Lower leg skin (tissue), 4 donors: ENCODE measurements at regions not wholly inside any gene's neighbourhood (a gene's known extent, or its start where the extent isn't known, plus 50 kb on each side); places are given as distances from the start of the nearest gene placed in this dataset.

Source experiments
- DNase-seq, 2 donors: peaks; one replicate each; pipeline ENCODE4 v3.0.0-alpha.2; 2019; ENCODE audit warnings: low spot score in 2 of 2
- H3K4me3 ChIP-seq: fragments of 200-600 bp; sonication (generic); 2 replicates; pipeline ENCODE4 v1.5.1; 2017; ENCODE audit warnings: mild to moderate bottlenecking, low read depth; ENCODE audit not compliant: poor library complexity, severe bottlenecking
- POLR2A ChIP-seq, 2 donors: fragments of 450-650 bp; IDR thresholded peaks; one replicate each; pipeline ENCODE4 v1.6.1; 2016 to 2017; ENCODE audit warnings: antibody characterized with exemption in 2 of 2, mild to moderate bottlenecking in 1 of 2, moderate library complexity in 1 of 2
- WGBS, 2 donors: methylation state at CpG; one replicate each; pipeline ENCODE4 v1.1.5; 2018; 5-methylcytosine and 5-hydroxymethylcytosine counted together
- intact Hi-C: fragments of 100-400 bp; cut with DNase I; formaldehyde crosslinking; loops from one replicate; pipeline ENCODE4 v1.15.0; 2023; ENCODE audit warnings: low total_unique reads
- TF ChIP-seq, protein P1 (sequence below), 3 donors: fragments of 450-650 bp; IDR thresholded peaks; one replicate each; pipeline ENCODE4 v1.5.1; 2016; ENCODE audit warnings: antibody characterized with exemption in 3 of 3, mild to moderate bottlenecking in 3 of 3, moderate library complexity in 2 of 3

DNA sequence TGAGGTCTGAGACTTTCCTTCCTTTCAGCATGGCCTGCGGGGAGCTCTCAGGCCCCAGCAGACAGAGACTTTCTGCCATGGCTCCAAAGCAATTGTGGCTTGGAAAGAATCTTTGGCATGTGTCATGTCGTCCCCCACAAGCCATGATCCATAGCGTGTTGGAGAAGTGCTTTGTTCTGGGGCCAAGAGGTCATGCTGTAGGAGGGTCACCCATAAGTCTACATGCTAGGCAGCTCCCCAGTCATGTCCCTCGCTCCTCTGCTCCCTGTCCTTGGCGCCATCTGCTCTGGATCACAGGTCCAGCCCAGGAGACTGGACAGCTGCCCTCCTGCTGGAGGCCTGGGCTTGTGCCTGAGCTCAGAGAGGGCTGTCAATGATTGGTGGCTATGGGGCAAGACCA, 78.8 kb upstream of the LCLAT1 start:
- H3K4me3 ChIP-seq, result no peak overlapping the region
- TF ChIP-seq, protein P1, sequence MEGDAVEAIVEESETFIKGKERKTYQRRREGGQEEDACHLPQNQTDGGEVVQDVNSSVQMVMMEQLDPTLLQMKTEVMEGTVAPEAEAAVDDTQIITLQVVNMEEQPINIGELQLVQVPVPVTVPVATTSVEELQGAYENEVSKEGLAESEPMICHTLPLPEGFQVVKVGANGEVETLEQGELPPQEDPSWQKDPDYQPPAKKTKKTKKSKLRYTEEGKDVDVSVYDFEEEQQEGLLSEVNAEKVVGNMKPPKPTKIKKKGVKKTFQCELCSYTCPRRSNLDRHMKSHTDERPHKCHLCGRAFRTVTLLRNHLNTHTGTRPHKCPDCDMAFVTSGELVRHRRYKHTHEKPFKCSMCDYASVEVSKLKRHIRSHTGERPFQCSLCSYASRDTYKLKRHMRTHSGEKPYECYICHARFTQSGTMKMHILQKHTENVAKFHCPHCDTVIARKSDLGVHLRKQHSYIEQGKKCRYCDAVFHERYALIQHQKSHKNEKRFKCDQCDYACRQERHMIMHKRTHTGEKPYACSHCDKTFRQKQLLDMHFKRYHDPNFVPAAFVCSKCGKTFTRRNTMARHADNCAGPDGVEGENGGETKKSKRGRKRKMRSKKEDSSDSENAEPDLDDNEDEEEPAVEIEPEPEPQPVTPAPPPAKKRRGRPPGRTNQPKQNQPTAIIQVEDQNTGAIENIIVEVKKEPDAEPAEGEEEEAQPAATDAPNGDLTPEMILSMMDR (IDR thresholded peaks at IDR 0.05), result no peak
- no peak for TF ChIP-seq POLR2A (IDR thresholded peaks at IDR 0.05)
- intact Hi-C loops, result no loop called here
- WGBS, 2 donors, result 58 to 82% methylated on average over 4 to 5 of the region's 5 CpGs
- peak in 1 of 2 donors; percentile 62 for DNase-seq

GRCh38 chr2:30371028-30371689, 75.9 kb upstream of the LCLAT1 start:
- intact Hi-C loops, result no loop called here
- DNase-seq, result no peak
- no peak overlapping the region for H3K4me3 ChIP-seq
- no peak for TF ChIP-seq POLR2A (IDR thresholded peaks at IDR 0.05)
- TF ChIP-seq, protein P1 (IDR thresholded peaks at IDR 0.05), result no peak
- WGBS, 2 donors, result 76 to 82% methylated on average over 2 of the region's 2 CpGs

- H3K4me3 ChIP-seq, result no peak overlapping the region
- peak in 1 of 2 donors; percentile 75 for DNase-seq
- TF ChIP-seq, protein P1 (IDR thresholded peaks at IDR 0.05), result no peak
- no peak for TF ChIP-seq POLR2A (IDR thresholded peaks at IDR 0.05)
- intact Hi-C loops, result no loop called here
- WGBS, 2 donors, result 39% methylated on average over 6 of the region's 6 CpGs
Measured at GRCh38 chr2:30371772-30372373, 75.2 kb upstream of the LCLAT1 start.

GRCh38 chr2:30372826-30373225, 74.2 kb upstream of the LCLAT1 start:
- DNase-seq, result no peak
- TF ChIP-seq, protein P1 (IDR thresholded peaks at IDR 0.05), result no peak
- TF ChIP-seq POLR2A (IDR thresholded peaks at IDR 0.05), result no peak
- no peak overlapping the region for H3K4me3 ChIP-seq
- intact Hi-C loops, result no loop called here

DNA sequence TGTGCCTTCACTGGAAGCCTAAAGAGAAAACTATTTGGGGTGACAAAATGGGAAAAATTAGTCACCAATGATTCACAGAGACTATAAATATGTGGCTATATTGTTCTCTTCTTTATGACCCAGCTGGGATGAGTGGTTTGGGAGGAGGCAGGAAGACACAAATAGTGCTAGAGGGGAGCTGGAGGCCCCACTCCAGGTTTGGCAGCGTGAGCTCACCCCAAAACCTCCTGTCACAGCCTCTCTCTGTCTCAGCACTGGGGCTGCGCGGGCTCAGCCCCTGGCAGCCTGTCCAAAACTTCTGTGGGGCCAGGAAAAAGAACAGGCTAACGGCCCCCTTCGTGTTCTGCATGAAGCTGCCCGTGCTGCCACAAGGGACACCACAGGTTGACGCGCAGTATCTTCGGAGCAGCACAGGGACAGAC, 73.2 kb upstream of the LCLAT1 start:
- H3K4me3 ChIP-seq, result no peak overlapping the region
- 67 to 73% methylated on average over 9 of the region's 9 CpGs for WGBS, 2 donors
- TF ChIP-seq, protein P1 (IDR thresholded peaks at IDR 0.05), result no peak
- no peak for TF ChIP-seq POLR2A (IDR thresholded peaks at IDR 0.05)
- intact Hi-C loops, result no loop called here
- peak in 1 of 2 donors; percentile 56 for DNase-seq
